Neural cell (in vitro differentiated cells): ENCODE measurements at regions not wholly inside any gene's neighbourhood (a gene's known extent, or its start where the extent isn't known, plus 50 kb on each side); places are given as distances from the start of the nearest gene placed in this dataset.

ENCODE experiments used
- CTCF ChIP-seq: fragments of 450-650 bp; IDR thresholded peaks from 2 replicates; pipeline ENCODE4 v1.5.1; 2014; ENCODE audit warnings: antibody characterized with exemption, mild to moderate bottlenecking, moderate library complexity; ENCODE audit not compliant: poor library complexity, severe bottlenecking
- EP300 ChIP-seq: fragments of 450-650 bp; conservative IDR thresholded peaks from 2 replicates; pipeline ENCODE4 v1.6.1; 2014; ENCODE audit warnings: antibody characterized with exemption, mild to moderate bottlenecking, moderate library complexity; ENCODE audit not compliant: poor library complexity, severe bottlenecking
- MXI1 ChIP-seq: fragments of 450-650 bp; conservative IDR thresholded peaks from 2 replicates; pipeline ENCODE4 v1.6.1; 2014; ENCODE audit warnings: antibody characterized with exemption, mild to moderate bottlenecking; ENCODE audit not compliant: poor library complexity, severe bottlenecking
- RAD21 ChIP-seq: fragments of 450-650 bp; conservative IDR thresholded peaks from 2 replicates; pipeline ENCODE4 v1.6.1; 2014; ENCODE audit warnings: antibody characterized with exemption, mild to moderate bottlenecking, moderate library complexity
- REST ChIP-seq: IDR thresholded peaks from 2 replicates; pipeline ENCODE4 v1.6.1; 2012; ENCODE audit warnings: borderline replicate concordance
- SMC3 ChIP-seq: fragments of 450-650 bp; conservative IDR thresholded peaks from 2 replicates; pipeline ENCODE4 v1.6.1; 2014; ENCODE audit warnings: antibody characterized with exemption, mild to moderate bottlenecking, moderate library complexity; ENCODE audit not compliant: poor library complexity
- TAF1 ChIP-seq: IDR thresholded peaks from 2 replicates; pipeline ENCODE4 v1.6.1; 2012; ENCODE audit warnings: low read depth

- TF ChIP-seq CTCF (no peak), TAF1 (no peak), MXI1 (no peak), SMC3 (no peak), RAD21 (no peak), EP300 (no peak), REST (no peak)
Observed at GRCh38 chr3:35871009-35871408, 231.7 kb downstream of the ARPP21 start.
